ENCODE measurements at regions not wholly inside any gene's neighbourhood (a gene's known extent, or its start where the extent isn't known, plus 50 kb on each side); places are given as distances from the start of the nearest gene placed in this dataset.
"Not testable (repeated sequence)": the region's sequence is repeated elsewhere in the genome, so short reads cannot be mapped to it uniquely, and the experiment has no call there.

DNA sequence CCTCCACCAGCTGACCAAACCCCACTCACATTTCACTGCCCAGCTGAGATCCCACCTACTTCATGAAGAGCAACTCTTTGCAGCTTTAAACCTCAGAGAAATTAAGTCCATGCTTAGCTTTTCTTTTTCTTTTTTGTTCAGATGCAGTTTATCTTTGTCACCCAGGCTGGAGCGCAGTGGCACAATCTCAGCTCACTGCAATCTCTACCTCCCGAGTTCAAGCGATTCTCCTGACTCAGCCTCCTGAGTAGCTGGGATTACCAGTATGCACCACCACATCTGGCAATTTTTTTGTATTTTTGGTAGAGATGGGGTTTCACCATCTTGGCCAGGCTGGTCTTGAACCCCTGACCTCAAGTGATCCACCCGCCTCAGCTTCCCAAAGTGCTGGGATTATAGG lies 70.1 kb upstream of the ZSCAN2 start:
- CTCF ChIA-PET; H3K4me3 ChIP-seq (ENCODE audit: low read depth, low read length); H3K36me3 Mint-ChIP-seq (ENCODE audit: insufficient read depth, unreplicated experiment); H3K27ac Mint-ChIP-seq (ENCODE audit: unreplicated experiment); H3K4me1 Mint-ChIP-seq (ENCODE audit: low read depth, unreplicated experiment); H3K36me3 ChIP-seq (ENCODE audit: control insufficient read depth, insufficient read depth, low read length); DNase-seq; H3K4me1 ChIP-seq; BruUV-seq (replicated peaks); H3K4me3 Mint-ChIP-seq (ENCODE audit: unreplicated experiment); intact Hi-C loops (cut with micrococcal nuclease; ENCODE audit: unreplicated experiment); H3K9me3 Mint-ChIP-seq (ENCODE audit: unreplicated experiment); POLR2A ChIA-PET; H3K27me3 Mint-ChIP-seq (ENCODE audit: insufficient read depth, unreplicated experiment); H3K27me3 ChIP-seq (replicated peaks; ENCODE audit: control insufficient read depth, insufficient read depth, low read length); H3K9me3 ChIP-seq: not testable (repeated sequence)

DNA sequence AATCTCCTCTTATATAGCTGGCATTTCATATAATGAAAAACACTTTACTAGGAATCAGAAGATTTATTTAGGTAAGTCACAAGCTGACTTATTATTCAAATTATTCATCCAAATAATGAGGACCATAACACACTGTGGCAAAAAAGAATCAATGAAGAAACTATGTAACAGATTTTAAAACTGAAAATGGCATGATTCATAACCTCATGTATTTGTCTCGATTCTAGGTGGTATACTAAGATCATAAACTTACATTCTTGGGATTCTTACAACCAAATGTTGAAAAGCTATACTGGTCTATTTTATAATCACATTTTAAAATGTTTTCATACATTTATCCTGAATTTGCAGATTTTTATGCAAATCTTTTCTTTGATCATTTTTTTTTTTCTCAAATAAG lies 69.6 kb upstream of the ZSCAN2 start:
- H3K4me3 ChIP-seq (ENCODE audit: low read depth, low read length); H3K36me3 Mint-ChIP-seq (ENCODE audit: insufficient read depth, unreplicated experiment); H3K27ac Mint-ChIP-seq (ENCODE audit: unreplicated experiment); POLR2A ChIA-PET; H3K4me1 ChIP-seq; intact Hi-C loops (cut with micrococcal nuclease; ENCODE audit: unreplicated experiment); H3K36me3 ChIP-seq (ENCODE audit: control insufficient read depth, insufficient read depth, low read length); H3K4me3 Mint-ChIP-seq (ENCODE audit: unreplicated experiment); DNase-seq; H3K4me1 Mint-ChIP-seq (ENCODE audit: low read depth, unreplicated experiment); BruUV-seq (replicated peaks); H3K9me3 Mint-ChIP-seq (ENCODE audit: unreplicated experiment); H3K27me3 Mint-ChIP-seq (ENCODE audit: insufficient read depth, unreplicated experiment); H3K27me3 ChIP-seq (replicated peaks; ENCODE audit: control insufficient read depth, insufficient read depth, low read length); H3K9me3 ChIP-seq; CTCF ChIA-PET: not testable (repeated sequence)

DNA sequence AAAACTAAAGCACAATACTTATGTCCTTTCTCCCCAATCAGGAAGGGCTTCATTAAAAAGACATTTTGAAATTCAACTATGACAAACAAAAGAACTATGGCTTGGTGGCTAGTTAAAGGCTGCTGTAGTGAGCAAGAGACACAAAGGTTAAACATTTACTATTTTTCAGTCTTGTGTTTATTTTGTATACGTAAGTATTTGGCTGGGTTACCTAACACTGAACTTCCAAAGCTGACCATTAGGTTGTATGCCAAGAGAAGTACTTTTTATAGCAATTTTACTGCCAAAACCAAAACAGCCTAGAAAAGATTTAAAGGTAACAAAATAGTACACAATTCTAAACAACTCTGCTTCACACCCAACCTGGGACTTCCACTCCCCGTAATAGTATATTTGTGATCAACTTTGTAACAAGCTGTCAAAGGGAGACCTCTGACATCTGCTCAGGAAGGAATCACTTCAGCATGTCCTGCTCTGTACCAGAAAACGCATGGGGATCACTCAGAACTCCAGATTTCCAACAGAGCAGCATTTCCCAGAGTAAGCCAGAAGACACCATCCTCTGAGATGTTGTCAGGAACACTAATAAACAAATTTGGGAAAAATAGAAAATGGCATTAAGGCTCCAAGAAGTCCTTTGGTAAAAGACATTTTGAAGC lies 69.0 kb upstream of the ZSCAN2 start:
- POLR2A ChIA-PET: not testable (repeated sequence)
- peak in 1 of 2 experiments; percentile 48 for DNase-seq

DNA sequence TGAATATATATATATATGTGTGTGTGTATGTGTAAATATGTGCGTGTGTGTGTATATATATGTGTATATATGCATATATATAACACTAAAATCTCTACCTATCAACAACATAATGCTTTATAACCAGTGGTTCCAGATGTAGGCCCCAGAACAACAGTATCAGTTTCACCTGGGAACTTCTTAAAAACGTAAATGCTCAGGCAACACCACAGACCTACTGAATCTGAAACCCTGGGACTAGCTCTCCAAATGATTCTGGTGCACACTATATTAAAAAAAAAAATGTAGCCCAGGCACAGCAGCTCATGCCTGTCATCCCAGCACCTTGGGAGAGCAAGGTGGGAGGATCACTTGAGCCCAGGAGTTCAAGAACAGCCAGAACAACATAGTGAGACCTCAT lies 67.1 kb upstream of the ZSCAN2 start:
- H3K9me3 ChIP-seq; H3K27ac Mint-ChIP-seq (ENCODE audit: unreplicated experiment); CTCF ChIA-PET; H3K9me3 Mint-ChIP-seq (ENCODE audit: unreplicated experiment); H3K4me3 ChIP-seq (ENCODE audit: low read depth, low read length); H3K36me3 ChIP-seq (ENCODE audit: control insufficient read depth, insufficient read depth, low read length); BruUV-seq (replicated peaks); H3K36me3 Mint-ChIP-seq (ENCODE audit: insufficient read depth, unreplicated experiment); intact Hi-C loops (cut with micrococcal nuclease; ENCODE audit: unreplicated experiment); POLR2A ChIA-PET; H3K4me3 Mint-ChIP-seq (ENCODE audit: unreplicated experiment); H3K4me1 Mint-ChIP-seq (ENCODE audit: low read depth, unreplicated experiment); H3K27me3 Mint-ChIP-seq (ENCODE audit: insufficient read depth, unreplicated experiment); H3K27me3 ChIP-seq (replicated peaks; ENCODE audit: control insufficient read depth, insufficient read depth, low read length); DNase-seq; H3K4me1 ChIP-seq: not testable (repeated sequence)

More for the DNA sequence above, 69.0 kb upstream of the ZSCAN2 start:
- CTCF ChIA-PET: interaction anchor here (0.8 kb wide), 1 partner anchor 39 kb away, joined by 3 read pairs; no protein-coding TSS in a partner anchor
- BruUV-seq (replicated peaks); H3K9me3 Mint-ChIP-seq (ENCODE audit: unreplicated experiment); H3K27me3 ChIP-seq (replicated peaks; ENCODE audit: control insufficient read depth, insufficient read depth, low read length); H3K9me3 ChIP-seq; intact Hi-C loops (cut with micrococcal nuclease; ENCODE audit: unreplicated experiment); H3K4me1 ChIP-seq; H3K36me3 Mint-ChIP-seq (ENCODE audit: insufficient read depth, unreplicated experiment); H3K4me1 Mint-ChIP-seq (ENCODE audit: low read depth, unreplicated experiment); H3K4me3 Mint-ChIP-seq (ENCODE audit: unreplicated experiment); H3K36me3 ChIP-seq (ENCODE audit: control insufficient read depth, insufficient read depth, low read length); H3K27me3 Mint-ChIP-seq (ENCODE audit: insufficient read depth, unreplicated experiment); H3K4me3 ChIP-seq (ENCODE audit: low read depth, low read length): not testable (repeated sequence)
- peak overlapping the region; percentile 51 for H3K27ac Mint-ChIP-seq (ENCODE audit: unreplicated experiment)

DNA sequence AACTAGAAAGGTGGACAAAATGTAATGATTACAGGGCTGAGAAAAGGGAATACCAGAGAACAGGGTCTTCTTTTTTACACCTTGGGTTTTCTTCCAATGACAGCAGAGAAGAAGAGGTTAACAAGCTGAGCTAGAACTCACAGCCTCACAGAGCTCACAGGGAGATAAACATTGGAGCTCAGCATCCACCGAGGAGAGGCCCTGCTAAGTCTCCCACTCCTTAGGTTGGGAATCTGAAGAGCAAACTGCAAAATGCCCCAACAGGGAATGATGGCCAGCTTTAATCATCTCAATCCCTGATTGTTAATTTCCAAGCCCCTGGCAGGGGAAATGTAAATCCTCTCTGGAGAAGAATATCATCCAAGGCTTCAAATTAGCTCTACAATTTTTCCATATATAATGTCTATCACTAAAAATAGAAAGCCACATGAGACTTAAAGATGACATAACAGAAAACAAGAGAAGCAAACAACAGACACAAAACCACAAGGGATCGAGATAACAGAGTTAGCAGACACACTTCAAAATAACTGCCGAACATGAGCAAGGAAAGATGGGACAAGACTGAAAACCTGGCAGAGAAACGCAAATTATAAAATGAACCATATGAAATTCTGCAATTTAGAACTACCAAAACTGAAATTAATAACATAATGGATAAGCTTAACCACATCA lies 66.1 kb upstream of the ZSCAN2 start:
- H3K9me3 Mint-ChIP-seq (ENCODE audit: unreplicated experiment); H3K9me3 ChIP-seq; BruUV-seq (replicated peaks); intact Hi-C loops (cut with micrococcal nuclease; ENCODE audit: unreplicated experiment); H3K4me1 Mint-ChIP-seq (ENCODE audit: low read depth, unreplicated experiment); H3K4me3 ChIP-seq (ENCODE audit: low read depth, low read length); H3K36me3 Mint-ChIP-seq (ENCODE audit: insufficient read depth, unreplicated experiment); H3K27me3 ChIP-seq (replicated peaks; ENCODE audit: control insufficient read depth, insufficient read depth, low read length); H3K36me3 ChIP-seq (ENCODE audit: control insufficient read depth, insufficient read depth, low read length); CTCF ChIA-PET; DNase-seq; H3K4me1 ChIP-seq; H3K4me3 Mint-ChIP-seq (ENCODE audit: unreplicated experiment); H3K27ac Mint-ChIP-seq (ENCODE audit: unreplicated experiment); POLR2A ChIA-PET; H3K27me3 Mint-ChIP-seq (ENCODE audit: insufficient read depth, unreplicated experiment): not testable (repeated sequence)

DNA sequence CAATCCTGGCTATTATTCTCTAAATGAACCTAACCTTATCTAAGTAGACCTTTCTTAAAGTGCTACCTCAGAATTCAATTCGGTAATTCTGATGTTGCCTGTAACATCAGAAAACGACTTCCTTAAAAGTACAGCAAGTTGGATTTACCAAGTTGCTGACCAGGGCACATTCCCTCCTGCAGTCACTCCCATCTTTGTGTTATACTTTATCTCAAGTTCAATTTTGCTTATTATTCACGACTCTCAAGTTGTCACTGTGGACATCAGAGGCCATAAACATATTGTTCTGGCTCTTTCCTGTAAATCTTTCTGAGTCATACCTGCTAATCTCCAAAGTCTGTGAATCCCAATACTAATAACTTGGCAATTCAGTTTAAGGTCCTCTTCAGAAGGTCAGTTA lies 64.6 kb upstream of the ZSCAN2 start:
- H3K4me1 Mint-ChIP-seq (ENCODE audit: low read depth, unreplicated experiment); H3K9me3 ChIP-seq; BruUV-seq (replicated peaks); POLR2A ChIA-PET; H3K36me3 Mint-ChIP-seq (ENCODE audit: insufficient read depth, unreplicated experiment); H3K36me3 ChIP-seq (ENCODE audit: control insufficient read depth, insufficient read depth, low read length); H3K27me3 Mint-ChIP-seq (ENCODE audit: insufficient read depth, unreplicated experiment); DNase-seq; H3K4me3 Mint-ChIP-seq (ENCODE audit: unreplicated experiment); H3K4me3 ChIP-seq (ENCODE audit: low read depth, low read length); CTCF ChIA-PET; H3K9me3 Mint-ChIP-seq (ENCODE audit: unreplicated experiment); H3K4me1 ChIP-seq; intact Hi-C loops (cut with micrococcal nuclease; ENCODE audit: unreplicated experiment); H3K27ac Mint-ChIP-seq (ENCODE audit: unreplicated experiment); H3K27me3 ChIP-seq (replicated peaks; ENCODE audit: control insufficient read depth, insufficient read depth, low read length): not testable (repeated sequence)

DNA sequence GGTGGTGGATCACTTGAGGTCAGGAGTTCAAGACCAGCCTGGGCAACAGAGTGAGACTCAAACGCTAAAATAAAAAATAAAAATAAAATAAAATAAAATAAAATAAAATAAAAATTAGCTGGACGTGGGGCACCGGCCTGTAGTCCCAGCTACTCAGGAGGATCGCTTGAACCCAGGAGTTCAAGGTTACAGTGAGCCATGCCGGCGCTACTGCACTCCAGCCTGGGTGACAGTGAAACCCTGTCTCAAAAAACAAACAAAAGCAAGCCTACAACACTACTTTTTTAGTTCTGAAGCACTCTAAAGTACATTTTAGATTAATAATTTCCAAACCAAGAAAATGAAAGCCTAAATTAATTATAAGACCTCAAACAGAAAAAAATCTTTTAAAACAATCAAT lies 56.2 kb upstream of the ZSCAN2 start:
- H3K4me3 ChIP-seq (ENCODE audit: low read depth, low read length); H3K36me3 ChIP-seq (ENCODE audit: control insufficient read depth, insufficient read depth, low read length); H3K27ac Mint-ChIP-seq (ENCODE audit: unreplicated experiment); H3K4me3 Mint-ChIP-seq (ENCODE audit: unreplicated experiment); H3K9me3 Mint-ChIP-seq (ENCODE audit: unreplicated experiment); H3K9me3 ChIP-seq; intact Hi-C loops (cut with micrococcal nuclease; ENCODE audit: unreplicated experiment); H3K36me3 Mint-ChIP-seq (ENCODE audit: insufficient read depth, unreplicated experiment); CTCF ChIA-PET; H3K27me3 Mint-ChIP-seq (ENCODE audit: insufficient read depth, unreplicated experiment); H3K27me3 ChIP-seq (replicated peaks; ENCODE audit: control insufficient read depth, insufficient read depth, low read length); POLR2A ChIA-PET; BruUV-seq (replicated peaks); DNase-seq; H3K4me1 ChIP-seq; H3K4me1 Mint-ChIP-seq (ENCODE audit: low read depth, unreplicated experiment): not testable (repeated sequence)
